Tibial nerve (tissue), 3 donors: ENCODE measurements at regions not wholly inside any gene's neighbourhood (a gene's known extent, or its start where the extent isn't known, plus 50 kb on each side); places are given as distances from the start of the nearest gene placed in this dataset.

ENCODE experiments used
- POLR2A ChIP-seq, 2 donors: fragments of 450-650 bp; IDR thresholded peaks; one replicate each; pipeline ENCODE4 v1.6.1; 2017; ENCODE audit warnings: antibody characterized with exemption in 2 of 2, mild to moderate bottlenecking in 2 of 2, moderate library complexity in 2 of 2
- TF ChIP-seq, protein P1 (sequence below), 5 experiments: fragments of 200-600 bp in 3 of 5; fragments of 450-650 bp in 2 of 5; sonication (generic) in 3 of 5; IDR thresholded peaks; one replicate each; pipeline ENCODE4 v1.5.1; 2016 to 2019; ENCODE audit warnings: antibody characterized with exemption in 5 of 5, mild to moderate bottlenecking in 3 of 5, moderate library complexity in 2 of 5

- TF ChIP-seq, protein P1, sequence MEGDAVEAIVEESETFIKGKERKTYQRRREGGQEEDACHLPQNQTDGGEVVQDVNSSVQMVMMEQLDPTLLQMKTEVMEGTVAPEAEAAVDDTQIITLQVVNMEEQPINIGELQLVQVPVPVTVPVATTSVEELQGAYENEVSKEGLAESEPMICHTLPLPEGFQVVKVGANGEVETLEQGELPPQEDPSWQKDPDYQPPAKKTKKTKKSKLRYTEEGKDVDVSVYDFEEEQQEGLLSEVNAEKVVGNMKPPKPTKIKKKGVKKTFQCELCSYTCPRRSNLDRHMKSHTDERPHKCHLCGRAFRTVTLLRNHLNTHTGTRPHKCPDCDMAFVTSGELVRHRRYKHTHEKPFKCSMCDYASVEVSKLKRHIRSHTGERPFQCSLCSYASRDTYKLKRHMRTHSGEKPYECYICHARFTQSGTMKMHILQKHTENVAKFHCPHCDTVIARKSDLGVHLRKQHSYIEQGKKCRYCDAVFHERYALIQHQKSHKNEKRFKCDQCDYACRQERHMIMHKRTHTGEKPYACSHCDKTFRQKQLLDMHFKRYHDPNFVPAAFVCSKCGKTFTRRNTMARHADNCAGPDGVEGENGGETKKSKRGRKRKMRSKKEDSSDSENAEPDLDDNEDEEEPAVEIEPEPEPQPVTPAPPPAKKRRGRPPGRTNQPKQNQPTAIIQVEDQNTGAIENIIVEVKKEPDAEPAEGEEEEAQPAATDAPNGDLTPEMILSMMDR (IDR thresholded peaks at IDR 0.05): no peak
- no peak for TF ChIP-seq POLR2A (IDR thresholded peaks at IDR 0.05)
Measured at GRCh38 chr5:68352166-68352565, 136.6 kb downstream of the PIK3R1 start.
